H1 (cell line): ENCODE measurements at regions not wholly inside any gene's neighbourhood (a gene's known extent, or its start where the extent isn't known, plus 50 kb on each side); places are given as distances from the start of the nearest gene placed in this dataset.

Source experiments
- CTCF ChIA-PET: fragments of 300-600 bp; sonication (Branson Sonifier 250); formaldehyde crosslinking; loops from one replicate; lab custom pipeline; 2021; ENCODE audit not compliant: partially characterized antibody; lab: Charles Lee
- POLR2A ChIA-PET: fragments of 300-600 bp; sonication (Branson Sonifier 250); formaldehyde crosslinking; loops from one replicate; lab custom pipeline; 2021; ENCODE audit warnings: inconsistent platforms; ENCODE audit not compliant: partially characterized antibody; lab: Charles Lee
- DNase-seq, 2 experiments: peaks; one replicate each; pipeline versions ENCODE4 v3.0.0 to v3.0.0-alpha.2; 2010 to 2022; ENCODE audit warnings: low spot score in 2 of 2, low read depth in 1 of 2, mixed read lengths in 1 of 2
- FAIRE-seq: peaks from 2 replicates; lab custom pipeline; 2011; peaks lifted over from hg19 to GRCh38; lab: Jason Lieb, UNC
- H2AFZ ChIP-seq: 2 replicates; pipeline ENCODE4 v1.8.1; 2012; ENCODE audit warnings: low read length, inconsistent platforms
- H2AK5ac ChIP-seq: 2 replicates; pipeline ENCODE4 v1.6.1; 2013; ENCODE audit warnings: low read depth, low read length
- H2BK120ac ChIP-seq: replicated peaks from 2 replicates; pipeline ENCODE3; 2013; ENCODE audit warnings: low read depth, low read length, inconsistent platforms
- H2BK12ac ChIP-seq: 2 replicates; pipeline ENCODE4 v1.6.1; 2013; ENCODE audit warnings: low read depth, low read length
- H2BK15ac ChIP-seq: 2 replicates; pipeline ENCODE4 v1.6.1; 2013; ENCODE audit warnings: low read length
- H2BK20ac ChIP-seq: 2 replicates; pipeline ENCODE4 v1.6.1; 2013; ENCODE audit warnings: low read length
- H2BK5ac ChIP-seq: 2 replicates; pipeline ENCODE4 v1.6.1; 2013; ENCODE audit warnings: low read depth, low read length
- H3K14ac ChIP-seq: 2 replicates; pipeline ENCODE4 v1.6.1; 2013; ENCODE audit warnings: inconsistent platforms; ENCODE audit not compliant: insufficient read length
- H3K18ac ChIP-seq: 2 replicates; pipeline ENCODE4 v1.6.1; 2013; ENCODE audit warnings: low read length; ENCODE audit errors: extremely low read depth
- H3K23ac ChIP-seq: 2 replicates; pipeline ENCODE4 v1.6.1; 2013; ENCODE audit warnings: inconsistent platforms; ENCODE audit not compliant: insufficient read length
- H3K23me2 ChIP-seq: 2 replicates; pipeline ENCODE4 v1.6.1; 2013; ENCODE audit warnings: low read depth, low read length
- H3K27ac ChIP-seq: 2 replicates; pipeline ENCODE4 v1.6.1; 2011; ENCODE audit warnings: low read depth, low read length, inconsistent platforms
- H3K27me3 ChIP-seq, 4 experiments: replicated peaks in 1 of 4; 1 replicate in 1 of 4; 2 replicates in 3 of 4; pipeline versions ENCODE4 v1.6.1 to v1.8.1; 2011 to 2013; ENCODE audit warnings: low read length in 3 of 4, mild to moderate bottlenecking in 3 of 4, inconsistent platforms in 2 of 4, mixed read lengths in 2 of 4, moderate library complexity in 1 of 4; ENCODE audit not compliant: control insufficient read depth in 3 of 4, insufficient read depth in 3 of 4; ENCODE audit errors: extremely low read depth in 1 of 4
- H3K36me3 ChIP-seq, 4 experiments: 2 replicates each; pipeline versions ENCODE4 v1.6.1 to v1.8.1; 2011 to 2013; ENCODE audit warnings: mild to moderate bottlenecking in 4 of 4, low read length in 3 of 4, moderate library complexity in 2 of 4, control low read depth in 1 of 4, inconsistent platforms in 1 of 4; ENCODE audit not compliant: insufficient read depth in 4 of 4, control insufficient read depth in 2 of 4
- H3K4ac ChIP-seq: replicated peaks from 2 replicates; pipeline ENCODE3; 2013; ENCODE audit warnings: low read length, low read depth, mixed read lengths, inconsistent platforms; ENCODE audit not compliant: insufficient read length
- H3K4me1 ChIP-seq, 4 experiments: replicated peaks in 1 of 4; 1 replicate in 1 of 4; 2 replicates in 3 of 4; pipeline versions ENCODE4 v1.6.1 to v1.8.1; 2011 to 2013; ENCODE audit warnings: low read length in 3 of 4, inconsistent platforms in 2 of 4, mixed read lengths in 1 of 4; ENCODE audit not compliant: insufficient read depth in 4 of 4, control insufficient read depth in 3 of 4
- H3K4me2 ChIP-seq, 2 experiments: 2 replicates each; pipeline versions ENCODE4 v1.6.1 to v1.8.1; 2011 to 2013; ENCODE audit warnings: low read depth in 2 of 2, low read length in 2 of 2, control low read depth in 1 of 2, inconsistent platforms in 1 of 2, mild to moderate bottlenecking in 1 of 2; ENCODE audit not compliant: insufficient read depth in 1 of 2
- H3K4me3 ChIP-seq, 4 experiments: fragments of 200-600, 300-600 bp in 1 of 4; sonication (generic), shearing (Covaris generic), sonication (Bioruptor Twin) in 1 of 4; 2 replicates each; pipeline versions ENCODE4 v1.5.1 to v1.8.1; 2011 to 2016; ENCODE audit warnings: low read length in 4 of 4, low read depth in 3 of 4, control low read depth in 2 of 4, inconsistent platforms in 2 of 4, mild to moderate bottlenecking in 2 of 4, mixed read lengths in 1 of 4, moderate library complexity in 1 of 4; ENCODE audit not compliant: insufficient read depth in 2 of 4; ENCODE audit errors: extremely low read depth in 1 of 4
- H3K56ac ChIP-seq: replicated peaks from 2 replicates; pipeline ENCODE3; 2013; ENCODE audit warnings: low read depth, mild to moderate bottlenecking, mixed read lengths, low read length, inconsistent platforms; ENCODE audit not compliant: insufficient read length
- H3K79me1 ChIP-seq: 2 replicates; pipeline ENCODE4 v1.6.1; 2013; ENCODE audit warnings: low read depth, low read length, control low read depth
- H3K79me2 ChIP-seq, 2 experiments: 2 replicates each; pipeline versions ENCODE4 v1.6.1 to v1.8.1; 2012 to 2013; ENCODE audit warnings: low read length in 2 of 2, mild to moderate bottlenecking in 2 of 2, inconsistent platforms in 1 of 2; ENCODE audit not compliant: insufficient read depth in 2 of 2, control insufficient read depth in 1 of 2
- H3K9ac ChIP-seq, 4 experiments: replicated peaks in 1 of 4; 1 replicate in 1 of 4; 2 replicates in 3 of 4; pipeline versions ENCODE4 v1.6.1 to v1.8.1; 2011 to 2013; ENCODE audit warnings: low read depth in 3 of 4, low read length in 3 of 4, control low read depth in 2 of 4, mild to moderate bottlenecking in 2 of 4, moderate library complexity in 2 of 4, inconsistent platforms in 1 of 4; ENCODE audit errors: extremely low read depth in 1 of 4
- H3K9me3 ChIP-seq, 2 experiments: 2 replicates each; pipeline versions ENCODE4 v1.6.1 to v1.8.1; 2012 to 2013; ENCODE audit warnings: mild to moderate bottlenecking in 2 of 2, moderate library complexity in 2 of 2, control low read depth in 1 of 2, inconsistent platforms in 1 of 2, low read depth in 1 of 2, low read length in 1 of 2, mixed read lengths in 1 of 2; ENCODE audit not compliant: insufficient read depth in 2 of 2
- H4K20me1 ChIP-seq, 2 experiments: replicated peaks in 1 of 2; 2 replicates each; pipeline versions ENCODE3 to v1.8.1; 2011 to 2013; ENCODE audit warnings: inconsistent platforms in 2 of 2, low read length in 2 of 2, mild to moderate bottlenecking in 1 of 2; ENCODE audit not compliant: insufficient read depth in 2 of 2, control insufficient read depth in 1 of 2
- H4K5ac ChIP-seq: 2 replicates; pipeline ENCODE4 v1.6.1; 2013; ENCODE audit warnings: low read length, low read depth, mixed read lengths, inconsistent platforms; ENCODE audit not compliant: insufficient read length
- H4K8ac ChIP-seq: 2 replicates; pipeline ENCODE4 v1.8.0; 2013; ENCODE audit warnings: mild to moderate bottlenecking, moderate library complexity, low read length, inconsistent platforms; ENCODE audit not compliant: insufficient read depth; ENCODE audit errors: extremely low read depth
- H4K91ac ChIP-seq: replicated peaks from 2 replicates; pipeline ENCODE3; 2013; ENCODE audit warnings: low read length, mixed read lengths, inconsistent platforms; ENCODE audit not compliant: insufficient read length
- ATF3 ChIP-seq: IDR thresholded peaks from 2 replicates; pipeline ENCODE4 v1.6.1; 2011; ENCODE audit warnings: low read depth, mild to moderate bottlenecking, low read length; ENCODE audit not compliant: insufficient read depth
- BCL11A ChIP-seq, 2 experiments: IDR thresholded peaks; one replicate each; pipeline ENCODE4 v1.6.1; 2011; ENCODE audit warnings: low read depth in 2 of 2, low read length in 2 of 2, mild to moderate bottlenecking in 2 of 2
- CBX8 ChIP-seq: fragments of 300-800, 300-1000 bp; sonication (generic); IDR thresholded peaks from 2 replicates; pipeline ENCODE4 v1.7.1; 2016; ENCODE audit warnings: low read depth, low read length, borderline replicate concordance
- CEBPB ChIP-seq: IDR thresholded peaks from 2 replicates; pipeline ENCODE4 v1.6.1; 2012; ENCODE audit warnings: low read depth, low read length
- CREB1 ChIP-seq: IDR thresholded peaks from 2 replicates; pipeline ENCODE4 v1.6.1; 2012; ENCODE audit warnings: inconsistent platforms
- MAX ChIP-seq: IDR thresholded peaks from 2 replicates; pipeline ENCODE4 v1.6.1; 2012; ENCODE audit warnings: inconsistent platforms
- PHF8 ChIP-seq: fragments of 200-600 bp; sonication (generic); conservative IDR thresholded peaks from 2 replicates; pipeline ENCODE4 v1.7.1; 2012; ENCODE audit warnings: low read depth, mild to moderate bottlenecking, inconsistent platforms, low read length, moderate library complexity
- RXRA ChIP-seq: IDR thresholded peaks from 2 replicates; pipeline ENCODE4 v1.6.1; 2011; ENCODE audit warnings: low read depth, mild to moderate bottlenecking, low read length, moderate library complexity; ENCODE audit not compliant: insufficient read depth
- SIX5 ChIP-seq: IDR thresholded peaks from 2 replicates; pipeline ENCODE4 v1.6.1; 2011; ENCODE audit warnings: mild to moderate bottlenecking, low read depth, low read length
- SP1 ChIP-seq: IDR thresholded peaks from 2 replicates; pipeline ENCODE4 v1.6.1; 2011; ENCODE audit warnings: low read depth, low read length
- SP4 ChIP-seq: IDR thresholded peaks from 2 replicates; pipeline ENCODE4 v1.6.1; 2012; ENCODE audit warnings: low read length, inconsistent platforms
- TAF1 ChIP-seq: IDR thresholded peaks from 2 replicates; pipeline ENCODE4 v1.6.1; 2011; ENCODE audit warnings: mild to moderate bottlenecking, low read depth, low read length
- TEAD4 ChIP-seq: IDR thresholded peaks from 2 replicates; pipeline ENCODE4 v1.6.1; 2012; ENCODE audit warnings: low read depth, low read length, inconsistent platforms, mixed read lengths
- YY1 ChIP-seq: IDR thresholded peaks from 2 replicates; pipeline ENCODE4 v1.6.1; 2011; ENCODE audit warnings: low read depth, mild to moderate bottlenecking, low read length
- WGBS, 2 experiments: shearing (Covaris generic) in 1 of 2; methylation state at CpG; one replicate each; pipeline versions ENCODE4 v1.1.6 to v1.1.7; 2013 to 2015; ENCODE audit warnings: low lambda C conversion rate in 2 of 2, mixed read lengths in 2 of 2, inconsistent platforms in 1 of 2, low coverage in 1 of 2, missing lambda C conversion rate in 1 of 2; ENCODE audit not compliant: insufficient replicate concordance in 2 of 2, insufficient coverage in 1 of 2, insufficient read length in 1 of 2; ENCODE audit errors: extremely low coverage in 1 of 2, missing lambda C conversion rate in 1 of 2; 5-methylcytosine and 5-hydroxymethylcytosine counted together

GRCh38 chr11:27250867-27251665 lies 111.9 kb downstream of the CCDC34 start:
- CTCF ChIA-PET, result interaction anchor here (0.6 to 1.2 kb wide), 5 partner anchors 11 to 694 kb away, joined by 3 read pairs; no protein-coding TSS in a partner anchor
- Histone ChIP-seq H3K36me3 (no peaks in the 10 kb centered on the region), H3K4me1 (peaks cover 0 to 11% (median 6%) of the 10 kb centered on the region in 4 experiments; a peak in 3 of 7 replicates), H2BK5ac (no peak overlapping the region), H3K4ac (no peak overlapping the region), H4K91ac (no peak overlapping the region), H4K5ac (no peak overlapping the region), H3K14ac (no peak overlapping the region), H2BK120ac (no peak overlapping the region), H2AK5ac (no peak overlapping the region), H3K18ac (no peak overlapping the region), H2AFZ (no peak overlapping the region), H3K23ac (no peak overlapping the region), H3K4me3 (no peak overlapping the region), H3K9me3 (no peaks in the 10 kb centered on the region; a peak in 1 of 4 replicates), H3K9ac (no peak overlapping the region), H4K8ac (no peak overlapping the region), H3K79me1 (no peaks in the 10 kb centered on the region), H3K27ac (no peak overlapping the region), H3K56ac (no peak overlapping the region), H4K20me1 (no peaks in the 10 kb centered on the region), H2BK15ac (no peak overlapping the region), H2BK12ac (no peak overlapping the region), H3K4me2 (no peak overlapping the region), H3K27me3 (no peaks in the 10 kb centered on the region), H3K79me2 (no peaks in the 10 kb centered on the region), H2BK20ac (no peak overlapping the region), H3K23me2 (no peaks in the 10 kb centered on the region)
- no peak for FAIRE-seq
- POLR2A ChIA-PET, result interaction anchor here (1.7 kb wide), 1 partner anchor 17 kb away, joined by 3 read pairs; no protein-coding TSS in a partner anchor
- no peak for DNase-seq
- WGBS, 2 experiments, result 89% methylated on average over 4 of the region's 5 CpGs; no CpG with 5 or more reads in 1 of the 2 experiments
- TF ChIP-seq TEAD4 (no peak), MAX (no peak), TAF1 (no peak), RXRA (no peak), BCL11A (IDR thresholded peaks at IDR 0.05; ENCODE audit: low read depth in 2 of 2, low read length in 2 of 2) (no peak), ATF3 (no peak), PHF8 (no peak), SP1 (no peak), CEBPB (no peak), CREB1 (no peak), CBX8 (no peak), SP4 (no peak), SIX5 (no peak), YY1 (no peak)
